ENCODE measurements at regions not wholly inside any gene's neighbourhood (a gene's known extent, or its start where the extent isn't known, plus 50 kb on each side); places are given as distances from the start of the nearest gene placed in this dataset.
"Not testable (repeated sequence)": the region's sequence is repeated elsewhere in the genome, so short reads cannot be mapped to it uniquely, and the experiment has no call there.

DNA sequence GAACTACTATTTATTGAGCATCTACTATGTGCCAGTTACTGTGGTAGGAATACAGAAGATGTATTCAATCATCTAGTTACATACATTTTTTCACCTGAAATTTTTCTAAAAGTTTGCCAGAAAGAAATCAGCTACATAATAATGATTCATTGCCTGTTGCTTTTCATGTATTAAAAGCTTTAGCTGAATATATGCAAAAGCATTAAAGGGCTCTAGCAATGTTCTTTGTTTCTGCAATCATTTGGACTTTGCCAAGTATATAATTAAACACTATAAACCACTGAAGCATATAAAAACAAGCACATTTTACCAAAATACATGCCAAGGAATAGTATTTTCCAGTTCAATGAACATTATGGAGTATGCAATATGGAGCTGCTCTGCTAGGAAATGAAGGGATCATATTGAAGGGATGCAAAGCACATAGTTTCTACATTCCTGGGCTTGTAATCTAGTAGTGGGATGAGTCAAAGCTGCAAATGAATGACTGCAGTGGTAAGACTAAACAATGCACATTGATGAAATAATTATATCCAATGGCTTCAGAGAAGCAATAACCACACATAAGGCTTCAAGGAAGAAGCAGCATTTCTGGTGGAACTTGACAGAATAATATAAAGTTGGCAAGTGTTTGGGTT, 87.7 kb downstream of the FOXD4L6 start:
- TF ChIP-seq, protein P1, sequence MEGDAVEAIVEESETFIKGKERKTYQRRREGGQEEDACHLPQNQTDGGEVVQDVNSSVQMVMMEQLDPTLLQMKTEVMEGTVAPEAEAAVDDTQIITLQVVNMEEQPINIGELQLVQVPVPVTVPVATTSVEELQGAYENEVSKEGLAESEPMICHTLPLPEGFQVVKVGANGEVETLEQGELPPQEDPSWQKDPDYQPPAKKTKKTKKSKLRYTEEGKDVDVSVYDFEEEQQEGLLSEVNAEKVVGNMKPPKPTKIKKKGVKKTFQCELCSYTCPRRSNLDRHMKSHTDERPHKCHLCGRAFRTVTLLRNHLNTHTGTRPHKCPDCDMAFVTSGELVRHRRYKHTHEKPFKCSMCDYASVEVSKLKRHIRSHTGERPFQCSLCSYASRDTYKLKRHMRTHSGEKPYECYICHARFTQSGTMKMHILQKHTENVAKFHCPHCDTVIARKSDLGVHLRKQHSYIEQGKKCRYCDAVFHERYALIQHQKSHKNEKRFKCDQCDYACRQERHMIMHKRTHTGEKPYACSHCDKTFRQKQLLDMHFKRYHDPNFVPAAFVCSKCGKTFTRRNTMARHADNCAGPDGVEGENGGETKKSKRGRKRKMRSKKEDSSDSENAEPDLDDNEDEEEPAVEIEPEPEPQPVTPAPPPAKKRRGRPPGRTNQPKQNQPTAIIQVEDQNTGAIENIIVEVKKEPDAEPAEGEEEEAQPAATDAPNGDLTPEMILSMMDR (conservative IDR thresholded peaks at IDR 0.05; ENCODE audit: low read length) = not testable (repeated sequence)
- TF ChIP-seq EZH2phosphoT487 (IDR thresholded peaks at IDR 0.05; ENCODE audit: borderline replicate concordance, low read depth, low read length) = not testable (repeated sequence)

Data from OCI-LY7 (cell line).